GM12864 (cell line): ENCODE measurements at regions not wholly inside any gene's neighbourhood (a gene's known extent, or its start where the extent isn't known, plus 50 kb on each side); places are given as distances from the start of the nearest gene placed in this dataset.

Experiments
- DNase-seq: peaks from one replicate; pipeline ENCODE4 v3.0.0-alpha.2; 2011; ENCODE audit warnings: low read depth
- H3K4me3 ChIP-seq: 2 replicates; pipeline ENCODE4 v1.5.1; 2011; ENCODE audit warnings: mild to moderate bottlenecking, low read depth, low read length, control low read depth
- TF ChIP-seq, protein P1 (sequence below): IDR thresholded peaks from 2 replicates; pipeline ENCODE4 v1.5.1; 2011; ENCODE audit warnings: low read depth, mild to moderate bottlenecking, moderate library complexity, low read length, control low read depth, inconsistent platforms; ENCODE audit errors: missing control alignments

DNA sequence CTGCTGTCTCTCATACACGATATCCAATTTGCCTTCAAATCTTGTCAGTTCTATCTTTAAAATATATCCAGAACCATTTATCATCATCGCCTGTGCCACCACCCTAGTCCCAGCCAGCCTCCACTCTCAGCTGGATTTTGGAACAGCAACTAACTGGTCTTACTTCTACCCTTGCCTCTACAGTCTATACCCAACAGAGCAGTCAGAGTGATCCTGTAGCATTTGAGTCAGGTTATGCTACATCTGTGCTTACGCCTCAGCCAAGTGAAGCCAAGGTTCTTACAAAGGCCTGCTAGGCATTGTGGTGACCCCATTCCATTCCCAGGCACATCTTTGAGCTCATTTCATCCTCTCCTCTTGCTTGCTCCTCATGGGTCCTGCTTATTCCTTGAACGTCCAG lies 95.7 kb upstream of the ACSL1 start:
- TF ChIP-seq, protein P1, sequence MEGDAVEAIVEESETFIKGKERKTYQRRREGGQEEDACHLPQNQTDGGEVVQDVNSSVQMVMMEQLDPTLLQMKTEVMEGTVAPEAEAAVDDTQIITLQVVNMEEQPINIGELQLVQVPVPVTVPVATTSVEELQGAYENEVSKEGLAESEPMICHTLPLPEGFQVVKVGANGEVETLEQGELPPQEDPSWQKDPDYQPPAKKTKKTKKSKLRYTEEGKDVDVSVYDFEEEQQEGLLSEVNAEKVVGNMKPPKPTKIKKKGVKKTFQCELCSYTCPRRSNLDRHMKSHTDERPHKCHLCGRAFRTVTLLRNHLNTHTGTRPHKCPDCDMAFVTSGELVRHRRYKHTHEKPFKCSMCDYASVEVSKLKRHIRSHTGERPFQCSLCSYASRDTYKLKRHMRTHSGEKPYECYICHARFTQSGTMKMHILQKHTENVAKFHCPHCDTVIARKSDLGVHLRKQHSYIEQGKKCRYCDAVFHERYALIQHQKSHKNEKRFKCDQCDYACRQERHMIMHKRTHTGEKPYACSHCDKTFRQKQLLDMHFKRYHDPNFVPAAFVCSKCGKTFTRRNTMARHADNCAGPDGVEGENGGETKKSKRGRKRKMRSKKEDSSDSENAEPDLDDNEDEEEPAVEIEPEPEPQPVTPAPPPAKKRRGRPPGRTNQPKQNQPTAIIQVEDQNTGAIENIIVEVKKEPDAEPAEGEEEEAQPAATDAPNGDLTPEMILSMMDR = no peak
- DNase-seq = no peak
- no peak overlapping the region for H3K4me3 ChIP-seq

DNA sequence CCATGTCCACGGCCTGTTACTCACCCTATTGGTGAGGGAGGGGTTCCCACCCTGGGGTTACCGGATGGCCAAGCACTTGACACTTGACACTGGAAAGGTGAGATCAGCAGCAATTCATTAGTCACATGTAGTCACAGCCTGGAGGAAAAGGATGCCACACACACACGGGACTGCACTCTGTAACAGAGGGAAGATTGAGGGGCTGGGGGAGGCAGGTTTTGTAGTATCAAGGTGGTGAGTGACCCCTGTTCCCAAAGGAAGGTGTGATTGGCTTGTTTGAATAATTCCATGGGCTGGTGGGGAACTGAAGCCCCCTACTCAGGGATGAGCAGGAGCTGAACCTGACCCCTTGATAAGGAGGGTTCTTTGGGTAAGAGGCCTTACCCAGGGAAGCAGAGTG lies 96.0 kb upstream of the HELT start:
- TF ChIP-seq, protein P1 = no peak
- H3K4me3 ChIP-seq = no peak overlapping the region
- no peak for DNase-seq

DNA sequence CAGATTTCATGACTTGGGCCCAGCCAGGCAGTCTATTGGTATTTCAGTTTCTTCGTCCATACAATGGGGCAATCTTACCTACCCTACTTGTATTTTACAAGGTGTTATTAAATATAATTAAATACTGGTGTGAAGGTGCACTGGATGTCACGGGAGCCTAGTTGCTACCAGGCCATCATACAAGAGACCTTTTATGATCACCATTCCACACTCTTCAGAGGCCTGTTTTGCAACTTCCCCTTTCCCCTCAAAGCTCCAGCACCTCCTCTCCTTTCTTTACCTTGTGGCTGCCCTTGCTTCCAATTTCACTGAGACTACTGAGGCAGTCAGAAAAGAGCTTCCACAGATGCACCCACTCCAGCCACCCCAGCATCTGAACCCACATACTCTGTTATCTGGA lies 93.8 kb upstream of the HELT start:
- DNase-seq = no peak
- TF ChIP-seq, protein P1 = no peak
- no peak overlapping the region for H3K4me3 ChIP-seq

DNA sequence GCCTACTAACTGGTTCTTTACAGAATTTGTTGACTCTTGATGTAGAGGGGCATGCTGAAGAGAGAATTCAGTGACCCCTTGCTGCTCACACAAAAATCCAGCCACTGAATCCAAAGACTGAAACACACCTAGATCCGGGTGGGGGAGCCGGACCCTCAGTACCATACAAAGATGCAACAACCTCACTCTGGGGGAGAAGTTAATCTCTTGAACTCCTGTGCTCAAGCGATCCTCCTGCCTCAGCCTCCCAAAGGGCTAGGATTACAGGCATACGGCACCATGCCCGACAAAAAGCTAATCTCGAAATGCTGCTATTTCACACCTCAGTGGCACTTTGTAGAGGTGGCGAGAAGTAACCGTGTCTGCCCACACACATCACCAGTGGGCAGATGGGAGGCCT lies 88.8 kb upstream of the HELT start:
- no peak for DNase-seq
- TF ChIP-seq, protein P1 = no peak
- H3K4me3 ChIP-seq = no peak overlapping the region

DNA sequence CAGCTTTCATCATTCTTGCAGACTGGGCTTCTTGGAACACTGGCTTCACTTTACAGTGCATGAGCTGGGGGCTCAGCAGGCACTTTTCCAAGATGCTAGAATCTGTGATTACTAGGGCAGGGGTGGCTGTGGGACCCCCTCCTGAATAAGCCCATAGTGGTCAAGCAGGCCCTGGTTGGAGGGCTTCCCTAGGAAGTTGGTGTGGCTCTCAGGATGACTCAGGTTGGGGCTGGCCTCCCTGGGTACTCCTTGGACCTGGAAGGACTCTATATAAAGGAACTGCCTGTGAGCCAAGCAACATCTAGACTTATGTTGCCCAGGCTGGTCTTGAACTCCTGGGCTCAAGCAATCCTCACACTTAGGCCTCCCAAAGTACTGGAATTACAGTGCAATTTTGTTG lies 88.3 kb upstream of the HELT start:
- DNase-seq = no peak
- no peak overlapping the region for H3K4me3 ChIP-seq
- TF ChIP-seq, protein P1 = no peak

DNA sequence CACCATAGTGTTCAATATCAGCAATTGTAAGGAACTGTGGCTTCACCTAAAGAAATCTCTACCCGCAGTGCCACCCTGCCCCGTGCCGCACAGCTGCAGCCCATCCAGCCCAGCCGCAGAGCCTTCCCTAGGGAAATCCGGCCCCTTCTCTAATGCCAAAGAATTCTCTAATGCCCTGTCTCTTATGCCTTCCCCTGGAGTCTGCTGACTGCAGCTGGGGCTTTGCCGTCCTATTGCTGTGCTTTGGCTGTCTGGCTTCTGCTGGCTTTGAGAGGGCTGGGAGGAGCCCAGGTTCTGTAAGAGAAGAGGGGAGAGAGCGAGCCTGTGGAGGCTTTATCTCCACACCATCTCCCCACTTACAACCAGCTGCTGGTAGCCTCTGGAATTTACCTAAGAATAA lies 85.9 kb upstream of the HELT start:
- DNase-seq = no peak
- TF ChIP-seq, protein P1 = no peak
- H3K4me3 ChIP-seq = no peak overlapping the region

DNA sequence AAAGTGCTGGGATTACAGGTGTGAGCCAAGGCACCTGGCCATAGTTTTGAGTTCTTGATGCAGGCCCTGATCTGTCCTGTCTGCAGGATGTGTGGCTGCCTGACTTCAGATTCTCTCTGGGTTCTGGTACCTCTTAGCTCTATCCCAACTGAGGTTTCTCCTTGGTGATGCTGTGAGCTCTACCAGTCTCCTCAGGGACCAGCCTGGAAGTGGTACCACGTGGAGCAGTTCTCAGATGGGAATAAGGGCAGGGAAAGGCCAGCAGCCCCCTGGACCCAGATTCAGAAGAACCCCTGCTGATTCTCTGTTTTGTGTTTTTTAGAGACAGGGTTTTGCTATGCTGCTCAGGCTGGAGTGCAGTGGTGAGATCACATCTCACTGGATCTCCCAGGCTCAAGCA lies 85.0 kb upstream of the HELT start:
- H3K4me3 ChIP-seq = no peak overlapping the region
- no peak for DNase-seq
- TF ChIP-seq, protein P1 = no peak
